HEK293 (cell line): ENCODE measurements at regions not wholly inside any gene's neighbourhood (a gene's known extent, or its start where the extent isn't known, plus 50 kb on each side); places are given as distances from the start of the nearest gene placed in this dataset.

Experiments
- CTCF ChIP-seq: fragments of 450-650 bp; formaldehyde crosslinking; IDR thresholded peaks from 2 replicates; pipeline ENCODE4 v1.5.1; 2016; ENCODE audit warnings: missing biosample characterization, missing genetic modification characterization
- KLF8 ChIP-seq: fragments of 450-650 bp; formaldehyde crosslinking; IDR thresholded peaks from 2 replicates; pipeline ENCODE4 v1.5.1; 2016; ENCODE audit warnings: missing biosample characterization, missing genetic modification characterization
- PRDM1 ChIP-seq: fragments of 450-650 bp; formaldehyde crosslinking; IDR thresholded peaks from 2 replicates; pipeline ENCODE4; 2016; ENCODE audit warnings: missing biosample characterization, missing genetic modification characterization
- YY1 ChIP-seq: fragments of 450-650 bp; formaldehyde crosslinking; IDR thresholded peaks from 2 replicates; pipeline ENCODE4 v1.5.1; 2018; ENCODE audit warnings: missing biosample characterization, missing genetic modification characterization
- ZBTB10 ChIP-seq: fragments of 450-650 bp; formaldehyde crosslinking; IDR thresholded peaks from 2 replicates; pipeline ENCODE4 v1.5.1; 2016; ENCODE audit warnings: missing biosample characterization, missing genetic modification characterization
- ZBTB44 ChIP-seq: fragments of 450-650 bp; IDR thresholded peaks from 2 replicates; pipeline ENCODE4 v1.5.1; 2018; ENCODE audit warnings: missing biosample characterization, mild to moderate bottlenecking, missing genetic modification characterization
- ZNF23 ChIP-seq: fragments of 450-650 bp; formaldehyde crosslinking; IDR thresholded peaks from 2 replicates; pipeline ENCODE4 v1.5.1; 2016; ENCODE audit warnings: missing biosample characterization, missing genetic modification characterization, borderline replicate concordance
- ZNF610 ChIP-seq: fragments of 450-650 bp; formaldehyde crosslinking; IDR thresholded peaks from 2 replicates; pipeline ENCODE4 v1.5.1; 2016; ENCODE audit warnings: missing biosample characterization, missing genetic modification characterization, borderline replicate concordance
- ZNF701 ChIP-seq: fragments of 450-650 bp; formaldehyde crosslinking; IDR thresholded peaks from 2 replicates; pipeline ENCODE4 v1.5.1; 2016; ENCODE audit warnings: missing biosample characterization, missing genetic modification characterization
- ZNF768 ChIP-seq: fragments of 450-650 bp; formaldehyde crosslinking; IDR thresholded peaks from 2 replicates; pipeline ENCODE4 v1.5.1; 2018; ENCODE audit warnings: missing biosample characterization, mild to moderate bottlenecking, missing genetic modification characterization

GRCh38 chr18:78878335-78878734 lies 101.3 kb upstream of the SALL3 start:
- TF ChIP-seq CTCF (no peak), ZBTB10 (no peak), KLF8 (tag by site-specific recombination) (no peak), PRDM1 (tag by site-specific recombination) (no peak), ZNF23 (tag by site-specific recombination) (no peak), ZNF610 (tag by site-specific recombination) (no peak), ZNF701 (tag by site-specific recombination) (no peak), ZNF768 (no peak), YY1 (no peak), ZBTB44 (no peak)
